Nephron (organoid): ENCODE measurements at regions not wholly inside any gene's neighbourhood (a gene's known extent, or its start where the extent isn't known, plus 50 kb on each side); places are given as distances from the start of the nearest gene placed in this dataset.

Source experiments
- H3K27ac Mint-ChIP-seq, 3 experiments: 2 replicates each; pipeline ENCODE4 v1.8.0; 2020; ENCODE audit warnings: mixed read lengths in 3 of 3, mild to moderate bottlenecking in 2 of 3, moderate library complexity in 1 of 3
- H3K27me3 Mint-ChIP-seq: 2 replicates; pipeline ENCODE4 v1.8.0; 2021; ENCODE audit warnings: low read depth, mild to moderate bottlenecking, moderate library complexity, mixed read lengths
- H3K36me3 Mint-ChIP-seq: 2 replicates; pipeline ENCODE4 v1.8.0; 2020; ENCODE audit warnings: low read depth, mixed read lengths
- H3K4me1 Mint-ChIP-seq: 2 replicates; pipeline ENCODE4 v1.8.0; 2020; ENCODE audit warnings: mixed read lengths
- H3K4me3 Mint-ChIP-seq, 3 experiments: 2 replicates each; pipeline ENCODE4 v1.8.0; 2020; ENCODE audit warnings: mild to moderate bottlenecking in 3 of 3, mixed read lengths in 3 of 3, moderate library complexity in 2 of 3
- H3K9me3 Mint-ChIP-seq: 2 replicates; pipeline ENCODE4 v1.8.0; 2020; ENCODE audit warnings: mixed read lengths
- CTCF ChIP-seq, 3 experiments: fragments of 200-600 bp; sonication (generic); IDR thresholded peaks; one replicate each; pipeline ENCODE4 v1.5.0; 2021; ENCODE audit warnings: antibody characterized with exemption in 3 of 3; ENCODE audit not compliant: unreplicated experiment in 3 of 3

- Mint-ChIP-seq H3K36me3 (no peaks in the 10 kb centered on the region), H3K4me3 (no peak overlapping the region), H3K9me3 (no peaks in the 10 kb centered on the region), H3K27me3 (peaks cover 8% of the 10 kb centered on the region), H3K27ac (no peak overlapping the region), H3K4me1 (peaks cover 47% of the 10 kb centered on the region)
- TF ChIP-seq CTCF (IDR thresholded peaks at IDR 0.05; ENCODE audit: unreplicated experiment in 3 of 3) = no peak
Measured at GRCh38 chr13:44271031-44271455, 102.6 kb upstream of the SERP2 start.

- H3K27ac Mint-ChIP-seq = no peak overlapping the region
- H3K27me3 Mint-ChIP-seq = peaks cover 8% of the 10 kb centered on the region
- no peaks in the 10 kb centered on the region for H3K9me3 Mint-ChIP-seq
- H3K36me3 Mint-ChIP-seq = no peaks in the 10 kb centered on the region
- H3K4me3 Mint-ChIP-seq = no peak overlapping the region
- no peak for TF ChIP-seq CTCF (IDR thresholded peaks at IDR 0.05; ENCODE audit: unreplicated experiment in 3 of 3)
- H3K4me1 Mint-ChIP-seq = peaks cover 47% of the 10 kb centered on the region
Measured at GRCh38 chr13:44271473-44271872, 102.2 kb upstream of the SERP2 start.

- H3K36me3 Mint-ChIP-seq = no peaks in the 10 kb centered on the region
- H3K4me1 Mint-ChIP-seq = peaks cover 47% of the 10 kb centered on the region
- no peaks in the 10 kb centered on the region for H3K9me3 Mint-ChIP-seq
- peaks cover 7% of the 10 kb centered on the region for H3K27me3 Mint-ChIP-seq
- TF ChIP-seq CTCF (IDR thresholded peaks at IDR 0.05; ENCODE audit: unreplicated experiment in 3 of 3) = no peak
- no peak overlapping the region for H3K4me3 Mint-ChIP-seq
- no peak overlapping the region for H3K27ac Mint-ChIP-seq
Measured at GRCh38 chr13:44271915-44272341, 101.7 kb upstream of the SERP2 start.

- H3K4me1 Mint-ChIP-seq = peaks cover 47% of the 10 kb centered on the region
- no peaks in the 10 kb centered on the region for H3K9me3 Mint-ChIP-seq
- H3K27me3 Mint-ChIP-seq = peaks cover 4% of the 10 kb centered on the region
- H3K36me3 Mint-ChIP-seq = no peaks in the 10 kb centered on the region
- peak overlapping the region in 1 of 3 experiments; percentile 95 for H3K27ac Mint-ChIP-seq
- TF ChIP-seq CTCF (IDR thresholded peaks at IDR 0.05; ENCODE audit: unreplicated experiment in 3 of 3) = no peak
- no peak overlapping the region for H3K4me3 Mint-ChIP-seq
Measured at GRCh38 chr13:44272692-44273091, 100.9 kb upstream of the SERP2 start.

GRCh38 chr13:44273216-44273615, 100.4 kb upstream of the SERP2 start:
- H3K4me3 Mint-ChIP-seq = no peak overlapping the region
- no peak for TF ChIP-seq CTCF (IDR thresholded peaks at IDR 0.05; ENCODE audit: unreplicated experiment in 3 of 3)
- H3K27me3 Mint-ChIP-seq = peaks cover 4% of the 10 kb centered on the region
- peak overlapping the region in 2 of 3 experiments; percentile 36 to 95 for H3K27ac Mint-ChIP-seq
- peaks cover 50% of the 10 kb centered on the region for H3K4me1 Mint-ChIP-seq
- no peaks in the 10 kb centered on the region for H3K9me3 Mint-ChIP-seq
- H3K36me3 Mint-ChIP-seq = no peaks in the 10 kb centered on the region

- H3K27me3 Mint-ChIP-seq = peaks cover 3% of the 10 kb centered on the region
- TF ChIP-seq CTCF (IDR thresholded peaks at IDR 0.05; ENCODE audit: unreplicated experiment in 3 of 3) = no peak
- no peaks in the 10 kb centered on the region for H3K36me3 Mint-ChIP-seq
- peaks cover 56% of the 10 kb centered on the region for H3K4me1 Mint-ChIP-seq
- H3K27ac Mint-ChIP-seq = peak overlapping the region in 2 of 3 experiments; percentile 74 to 95
- H3K4me3 Mint-ChIP-seq = no peak overlapping the region
- H3K9me3 Mint-ChIP-seq = no peaks in the 10 kb centered on the region
Measured at GRCh38 chr13:44273991-44274770, 99.4 kb upstream of the SERP2 start.
